RKO (cell line): ENCODE measurements at regions not wholly inside any gene's neighbourhood (a gene's known extent, or its start where the extent isn't known, plus 50 kb on each side); places are given as distances from the start of the nearest gene placed in this dataset.

Source experiments
- DNase-seq: peaks from one replicate; pipeline ENCODE4 v3.0.0-alpha.2; 2016; ENCODE audit warnings: low spot score

GRCh38 chr4:100842856-100843255 lies 325.0 kb upstream of the EMCN start:
- no peak for DNase-seq

GRCh38 chr4:100841911-100842310 lies 324.1 kb upstream of the EMCN start:
- no peak for DNase-seq

- DNase-seq, result no peak
Observed at GRCh38 chr4:100839712-100840111, 321.9 kb upstream of the EMCN start.

- DNase-seq, result no peak
Observed at GRCh38 chr4:100838286-100838685, 320.5 kb upstream of the EMCN start.

- no peak for DNase-seq
Observed at GRCh38 chr4:100836929-100837328, 319.1 kb upstream of the EMCN start.

GRCh38 chr4:100834616-100835015 lies 316.8 kb upstream of the EMCN start:
- no peak for DNase-seq

- no peak for DNase-seq
Observed at GRCh38 chr4:100833906-100834305, 316.1 kb upstream of the EMCN start.

- no peak for DNase-seq
Observed at GRCh38 chr4:100828986-100829685, 311.3 kb upstream of the EMCN start.

GRCh38 chr4:100828364-100828763 lies 310.5 kb upstream of the EMCN start:
- no peak for DNase-seq

- no peak for DNase-seq
Observed at GRCh38 chr4:100827756-100828155, 309.9 kb upstream of the EMCN start.

- DNase-seq, result no peak
Observed at GRCh38 chr4:100826808-100827548, 309.2 kb upstream of the EMCN start.

GRCh38 chr4:100826067-100826466 lies 308.2 kb upstream of the EMCN start:
- no peak for DNase-seq

GRCh38 chr4:100823993-100824323 lies 306.1 kb upstream of the EMCN start:
- no peak for DNase-seq

- peak; percentile 22 for DNase-seq
Observed at GRCh38 chr4:100823066-100823992, 305.5 kb upstream of the EMCN start.

- DNase-seq, result no peak
Observed at GRCh38 chr4:100820249-100820648, 302.4 kb upstream of the EMCN start.

GRCh38 chr4:100819505-100819904 lies 301.7 kb upstream of the EMCN start:
- DNase-seq, result no peak

- DNase-seq, result no peak
Observed at GRCh38 chr4:100816436-100817045, 298.7 kb upstream of the EMCN start.

GRCh38 chr4:100811046-100811445 lies 293.2 kb upstream of the EMCN start:
- DNase-seq, result no peak

- DNase-seq, result no peak
Observed at GRCh38 chr4:100809506-100809905, 291.7 kb upstream of the EMCN start.

- no peak for DNase-seq
Observed at GRCh38 chr4:100806988-100807387, 289.2 kb upstream of the EMCN start.

- DNase-seq, result no peak
Observed at GRCh38 chr4:100805538-100805937, 287.7 kb upstream of the EMCN start.
